ENCODE measurements at regions not wholly inside any gene's neighbourhood (a gene's known extent, or its start where the extent isn't known, plus 50 kb on each side); places are given as distances from the start of the nearest gene placed in this dataset.

DNA sequence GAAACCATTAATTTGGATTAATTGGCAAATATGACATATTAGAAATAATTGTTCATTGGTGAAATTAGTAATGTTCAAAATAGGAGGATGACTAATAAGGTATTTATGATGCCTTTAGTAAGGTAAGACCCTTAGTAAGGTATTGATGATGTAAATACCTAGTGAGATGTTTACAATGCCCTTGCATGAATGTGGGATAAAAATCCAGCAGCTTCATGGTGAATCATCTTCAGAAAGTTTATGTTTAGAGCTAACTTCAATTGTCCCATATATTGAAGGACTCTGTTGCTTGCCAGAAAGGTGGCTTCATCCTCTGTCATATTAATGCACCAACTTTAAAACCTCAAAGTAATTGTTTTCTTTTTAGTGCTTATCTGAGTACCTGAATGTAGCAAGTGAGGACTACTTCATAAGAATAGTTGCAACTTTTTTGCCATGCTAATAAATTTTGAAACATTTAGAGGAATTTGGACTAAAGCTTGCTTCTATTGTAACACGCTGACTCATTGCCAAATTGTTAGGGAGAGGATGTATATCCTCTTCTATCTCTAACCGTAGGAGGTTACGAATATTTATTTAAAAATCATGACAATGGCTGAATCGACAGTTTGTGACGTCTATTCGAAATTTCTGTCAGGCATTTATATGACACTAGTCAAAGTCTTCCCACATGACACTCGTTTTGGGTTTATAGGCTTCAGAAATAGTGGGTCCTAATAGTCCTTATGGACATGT is 174.1 kb upstream of the HS3ST1 start:
- DNase-seq (ENCODE audit: extremely low read depth, low read depth, low spot score), result no peak

DNA sequence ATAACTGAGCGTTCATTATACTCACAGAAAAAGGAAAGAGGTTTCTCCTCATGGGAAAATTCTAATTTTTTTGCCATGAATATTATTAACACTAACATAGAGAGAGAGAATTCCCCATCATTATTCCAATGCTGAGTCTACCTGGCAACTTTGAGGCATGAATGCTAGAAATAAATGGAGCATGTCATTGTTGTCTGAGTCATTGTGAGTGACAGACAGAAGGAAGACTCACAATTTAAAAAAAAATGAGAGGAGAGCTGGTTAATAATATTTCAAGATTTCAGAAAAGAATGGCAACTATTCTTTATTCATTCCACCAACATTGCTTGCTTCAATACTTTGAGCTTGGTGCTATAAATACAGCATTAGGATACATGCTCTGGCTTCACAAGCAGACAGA is 170.4 kb upstream of the HS3ST1 start:
- no peak for DNase-seq (ENCODE audit: extremely low read depth, low read depth, low spot score)

DNA sequence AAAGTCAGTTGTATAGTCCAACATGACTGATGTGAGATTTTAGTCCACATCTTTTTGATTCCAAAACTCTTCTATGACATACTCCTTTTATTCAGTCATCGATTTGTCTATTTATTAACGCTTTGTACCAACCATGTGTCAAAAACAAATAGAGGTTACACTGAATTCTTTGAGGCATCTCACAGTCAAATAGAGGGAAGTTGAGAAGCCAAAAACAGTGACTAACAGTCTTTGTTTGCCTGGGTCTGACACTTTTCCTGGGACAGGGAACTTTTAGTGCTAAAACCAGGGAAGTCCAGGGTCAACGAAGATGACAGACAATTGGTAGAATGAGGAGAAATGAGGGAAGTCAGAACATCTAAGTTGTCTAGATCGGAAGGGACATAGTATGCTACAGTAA is 169.9 kb upstream of the HS3ST1 start:
- DNase-seq (ENCODE audit: extremely low read depth, low read depth, low spot score), result no peak

DNA sequence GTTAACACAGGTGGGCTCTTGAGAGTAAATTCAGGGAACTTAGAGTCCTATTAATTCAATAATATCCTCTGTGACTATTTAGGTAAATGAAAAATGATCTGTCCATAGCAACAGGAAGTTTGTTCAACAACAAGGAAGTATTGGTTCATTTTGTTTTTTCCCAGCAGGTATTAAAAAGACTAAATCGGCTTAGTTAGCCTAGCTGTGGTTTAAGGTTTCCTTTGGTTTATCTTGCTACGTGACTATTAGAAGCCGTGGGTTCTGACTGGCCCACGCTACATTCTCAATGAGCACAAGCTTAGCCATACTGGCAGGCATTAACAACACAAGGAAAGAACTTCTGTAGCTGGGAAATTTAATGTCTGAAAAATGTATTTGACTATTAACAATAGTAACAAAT is 168.8 kb upstream of the HS3ST1 start:
- no peak for DNase-seq (ENCODE audit: extremely low read depth, low read depth, low spot score)

DNA sequence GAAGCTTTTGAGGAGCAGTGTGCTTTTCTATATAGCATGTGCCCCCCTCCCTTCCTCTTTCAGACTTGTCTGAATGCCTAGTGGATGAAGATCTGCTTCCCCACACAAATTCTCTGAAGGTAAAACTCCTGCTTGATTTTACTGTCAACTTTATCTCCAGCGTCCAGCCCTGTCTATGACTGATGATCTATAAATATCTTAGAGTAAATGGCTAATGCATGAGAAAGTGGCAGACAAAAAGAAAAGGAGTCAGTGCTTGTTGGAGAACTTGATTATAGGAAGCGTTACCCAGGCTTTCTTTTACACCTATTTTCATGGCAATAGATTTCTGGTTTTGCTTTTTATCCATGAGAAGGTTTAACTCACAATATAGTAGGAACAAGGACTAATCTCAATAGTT is 168.3 kb upstream of the HS3ST1 start:
- DNase-seq (ENCODE audit: extremely low read depth, low read depth, low spot score), result no peak

DNA sequence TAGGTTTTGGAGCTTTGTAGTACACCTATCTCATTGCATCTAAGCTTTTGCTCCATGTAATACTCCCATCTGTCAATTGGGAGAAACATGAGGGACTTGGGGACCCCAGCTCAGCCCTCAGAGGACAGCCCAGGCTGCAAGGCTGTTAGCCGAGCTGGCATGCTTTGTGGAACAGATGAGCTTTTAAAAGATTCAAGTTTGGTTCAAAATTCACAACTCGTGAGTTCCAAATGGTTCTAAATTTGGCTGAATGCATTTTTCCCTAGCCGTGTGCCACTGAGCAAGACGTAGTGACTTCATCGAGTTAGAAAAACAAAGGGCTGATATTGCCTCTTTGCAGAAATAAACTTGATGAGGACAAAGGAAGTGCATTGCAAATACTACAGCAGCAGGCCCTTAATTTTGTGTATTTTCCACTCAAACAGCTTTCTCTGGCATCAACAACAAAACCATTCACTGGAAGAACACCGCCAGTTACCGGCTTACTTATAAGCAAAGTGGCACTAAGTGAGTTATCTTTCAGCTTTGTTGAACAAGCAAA is 165.0 kb upstream of the HS3ST1 start:
- DNase-seq (ENCODE audit: extremely low read depth, low read depth, low spot score), result no peak

DNA sequence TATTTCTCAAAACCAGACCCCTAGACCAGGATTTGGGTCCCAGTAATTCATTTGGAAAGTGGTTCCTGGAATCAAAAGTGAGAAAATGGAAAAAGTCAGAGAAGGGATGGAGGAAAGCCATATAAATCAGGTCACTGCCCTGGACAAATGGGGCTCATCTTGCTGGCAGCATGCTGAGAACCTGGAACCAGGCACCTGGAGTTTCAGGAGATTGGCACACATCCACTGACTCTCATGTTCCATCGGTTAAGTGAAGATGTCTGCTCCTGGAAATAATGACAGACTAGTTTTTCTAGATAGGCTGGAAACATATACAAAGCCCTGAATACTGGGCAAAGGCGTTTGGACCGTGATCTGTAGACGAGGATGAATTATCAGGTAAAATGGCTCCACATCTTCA is 163.6 kb upstream of the HS3ST1 start:
- DNase-seq (ENCODE audit: extremely low read depth, low read depth, low spot score), result no peak

DNA sequence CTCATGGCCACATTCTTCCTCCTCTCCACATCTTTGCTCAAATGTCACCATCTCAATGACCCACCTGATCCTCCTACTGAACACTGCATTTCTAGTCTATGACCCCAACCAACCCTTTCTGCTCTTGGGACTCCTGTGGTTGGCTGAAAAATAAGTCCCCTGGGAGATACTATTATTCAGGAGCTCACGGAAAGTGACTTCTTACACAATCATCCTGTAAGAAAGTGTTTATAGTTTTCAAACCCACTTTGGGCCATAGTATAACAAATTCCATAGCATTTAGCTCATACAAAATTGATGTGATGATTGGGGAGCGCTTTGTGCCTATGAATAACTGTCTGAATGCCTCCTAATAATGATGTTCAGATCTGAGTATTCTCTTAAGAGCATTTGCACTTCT is 161.4 kb upstream of the HS3ST1 start:
- DNase-seq (ENCODE audit: extremely low read depth, low read depth, low spot score), result no peak

DNA sequence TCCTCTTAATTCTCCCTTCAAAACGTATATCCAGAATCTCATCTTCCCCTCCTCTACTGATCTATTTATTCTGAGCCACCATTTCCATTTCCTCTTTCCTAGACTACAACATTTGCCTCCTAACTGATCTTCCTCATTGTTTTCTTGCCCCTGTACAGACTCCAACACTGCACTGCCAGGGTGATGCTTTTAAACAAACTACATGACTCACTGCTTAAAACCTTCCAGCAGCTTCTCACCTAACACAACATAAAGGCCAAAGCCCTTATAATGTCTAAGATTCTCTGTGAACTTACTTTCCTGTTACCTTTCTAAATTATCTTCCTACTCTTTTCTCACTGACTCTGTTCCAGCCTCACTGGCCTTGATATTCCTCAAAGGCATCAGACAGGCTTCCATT is 161.0 kb upstream of the HS3ST1 start:
- no peak for DNase-seq (ENCODE audit: extremely low read depth, low read depth, low spot score)

DNA sequence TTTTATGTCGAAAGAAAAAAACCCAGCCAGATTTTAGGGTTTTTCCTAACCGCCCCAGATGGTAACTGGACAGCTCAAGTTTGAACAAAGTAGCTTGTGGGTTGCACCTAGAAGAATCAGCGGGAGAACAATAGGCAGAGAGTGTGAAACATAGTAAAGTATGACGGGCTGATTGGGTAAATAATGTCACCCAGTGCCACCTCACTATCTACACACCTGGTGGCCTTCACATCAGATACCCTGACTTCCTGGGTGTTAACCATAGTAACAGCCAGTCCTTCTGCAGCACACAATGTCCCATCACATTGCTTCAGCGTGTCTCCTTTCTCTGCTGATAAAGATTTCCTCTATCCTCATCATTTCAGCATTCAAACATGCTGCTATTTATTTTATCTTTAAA is 159.1 kb upstream of the HS3ST1 start:
- no peak for DNase-seq (ENCODE audit: extremely low read depth, low read depth, low spot score)

DNA sequence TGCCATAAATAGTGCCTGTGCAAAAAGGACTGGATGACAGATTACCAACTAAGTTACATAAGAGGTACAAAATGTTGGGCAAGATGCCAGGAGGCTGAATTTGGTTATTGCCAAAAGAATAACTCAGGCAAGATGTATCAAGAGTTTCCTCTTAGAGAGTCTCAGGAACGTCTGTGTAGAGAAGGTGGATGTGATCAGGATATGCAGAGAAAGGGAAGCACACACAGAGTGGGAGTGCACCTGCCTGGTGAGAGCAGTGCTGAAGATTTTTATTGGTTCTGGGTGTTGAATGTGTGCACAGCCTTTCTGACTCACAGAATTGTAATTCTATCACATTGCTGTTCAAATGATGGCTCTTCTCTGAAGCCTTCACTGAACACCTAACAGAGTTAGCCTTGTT is 156.8 kb upstream of the HS3ST1 start:
- no peak for DNase-seq (ENCODE audit: extremely low read depth, low read depth, low spot score)

DNA sequence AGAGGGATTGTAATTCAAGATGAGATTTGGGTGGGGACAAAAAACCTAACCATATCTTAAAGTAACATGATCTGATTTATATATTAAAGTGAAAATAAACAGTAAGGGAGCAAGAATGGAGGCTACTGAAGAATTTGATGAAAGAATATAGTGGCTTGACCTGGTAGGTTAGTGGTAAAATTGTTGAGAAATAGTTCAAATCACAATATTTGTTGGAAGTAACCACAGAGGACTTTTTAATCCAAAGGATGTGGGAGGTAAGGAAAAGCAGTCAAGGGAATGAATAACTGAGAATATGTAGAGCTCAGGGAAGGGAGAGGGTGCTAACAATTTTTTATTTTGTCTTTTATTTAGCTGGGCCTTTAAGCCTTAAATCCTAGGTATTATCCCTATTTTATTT is 139.8 kb upstream of the HS3ST1 start:
- no peak for DNase-seq (ENCODE audit: extremely low read depth, low read depth, low spot score)

DNA sequence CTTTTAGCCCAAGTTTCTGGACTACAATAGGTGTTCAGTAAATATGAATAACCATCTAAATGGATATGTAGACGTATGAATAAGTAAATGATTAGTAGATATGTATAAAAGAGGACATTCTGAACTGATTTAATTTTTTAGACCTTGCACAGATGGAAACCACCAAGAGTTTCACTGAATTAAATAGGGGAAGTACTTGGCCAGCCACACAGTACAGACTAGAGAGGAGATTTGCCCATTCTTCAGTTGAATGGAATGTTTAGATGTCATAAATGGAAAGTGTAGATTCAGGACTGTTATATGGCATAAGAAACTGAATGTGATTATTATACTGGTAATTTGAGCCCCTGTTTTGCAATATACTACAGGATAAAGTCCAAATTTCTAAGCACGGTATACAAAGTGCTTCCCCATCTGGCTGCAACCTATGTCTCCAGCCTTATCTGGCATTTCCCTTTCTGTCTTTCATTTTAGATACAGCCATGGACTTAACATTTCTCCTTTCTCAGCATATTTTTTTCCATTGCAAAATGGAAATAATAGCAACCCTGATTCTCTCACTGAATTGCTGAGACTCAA is 137.8 kb upstream of the HS3ST1 start:
- DNase-seq (ENCODE audit: extremely low read depth, low read depth, low spot score), result no peak

DNA sequence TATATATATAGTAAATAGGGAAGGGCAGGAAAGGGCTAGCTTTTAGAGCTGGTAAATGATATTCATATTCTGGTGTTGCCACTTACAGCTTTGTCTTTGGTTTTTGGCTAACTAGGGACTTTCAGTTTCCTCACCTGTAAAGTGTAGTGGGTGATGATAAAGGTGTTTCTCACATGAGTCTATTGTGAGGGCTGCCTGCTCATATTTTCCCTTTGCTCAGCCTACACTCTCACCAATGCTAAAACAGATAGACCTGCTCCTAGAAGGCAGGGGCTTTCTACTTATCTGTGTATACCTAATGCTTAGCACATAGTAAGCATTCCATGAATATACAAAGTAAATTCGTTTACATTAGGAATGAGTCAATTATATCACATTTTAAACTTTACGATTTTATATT is 137.2 kb upstream of the HS3ST1 start:
- DNase-seq (ENCODE audit: extremely low read depth, low read depth, low spot score), result no peak

DNA sequence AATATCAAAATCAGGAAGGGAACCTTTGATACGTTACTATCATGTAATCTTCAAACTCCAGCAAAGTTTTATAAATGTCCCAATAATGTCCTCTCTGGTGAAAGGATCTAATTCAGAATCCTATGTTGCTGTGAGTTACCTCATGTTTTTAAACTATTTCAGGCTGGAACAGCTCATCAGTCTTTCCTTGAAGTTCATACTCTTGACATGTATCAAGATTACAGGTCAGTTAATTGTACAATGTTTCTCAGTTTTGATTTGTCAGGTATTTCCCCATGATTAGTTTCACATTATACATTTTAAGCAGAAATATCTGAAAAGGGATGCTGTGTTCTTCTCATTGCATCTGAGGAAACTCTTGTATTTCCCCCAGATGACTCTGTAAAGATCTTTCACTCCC is 136.5 kb upstream of the HS3ST1 start:
- DNase-seq (ENCODE audit: extremely low read depth, low read depth, low spot score), result no peak

DNA sequence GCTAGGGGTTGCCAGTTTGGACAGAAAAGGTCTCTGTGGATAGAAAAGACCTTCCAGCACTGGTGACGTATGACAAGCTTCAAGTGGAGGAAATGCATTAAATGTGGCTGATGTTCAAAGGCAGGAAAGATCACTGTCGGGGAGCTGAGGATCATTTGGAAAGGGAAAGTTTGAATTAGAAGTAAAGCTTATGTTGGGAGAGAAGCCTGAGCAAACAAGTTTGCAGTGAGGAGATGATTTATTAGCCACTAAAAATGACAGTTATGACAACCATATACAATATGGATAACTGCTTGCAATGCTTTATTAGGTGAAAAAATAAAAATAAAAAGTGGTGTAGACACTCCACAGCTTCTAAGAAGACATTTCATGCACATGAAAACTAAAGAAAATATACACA is 135.3 kb upstream of the HS3ST1 start:
- DNase-seq (ENCODE audit: extremely low read depth, low read depth, low spot score), result no peak

DNA sequence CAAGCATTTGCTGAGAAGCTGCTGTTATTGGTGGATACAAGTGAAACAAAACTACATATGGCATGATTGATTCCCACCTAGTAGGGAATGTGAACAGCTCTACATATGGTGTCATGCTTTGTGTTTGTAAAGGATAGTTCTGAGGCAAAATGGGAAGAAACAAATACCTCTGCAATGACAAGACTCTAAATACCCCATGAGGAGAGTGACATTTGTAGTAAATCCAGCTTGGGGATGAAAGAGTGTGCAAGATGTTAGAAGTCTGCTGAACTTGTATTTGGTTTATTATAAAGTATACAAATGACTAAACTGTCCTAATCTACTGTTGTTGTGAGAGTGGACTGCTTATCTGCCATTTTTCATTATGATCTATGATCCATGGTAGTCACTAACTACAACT is 120.8 kb upstream of the HS3ST1 start:
- no peak for DNase-seq (ENCODE audit: extremely low read depth, low read depth, low spot score)

DNA sequence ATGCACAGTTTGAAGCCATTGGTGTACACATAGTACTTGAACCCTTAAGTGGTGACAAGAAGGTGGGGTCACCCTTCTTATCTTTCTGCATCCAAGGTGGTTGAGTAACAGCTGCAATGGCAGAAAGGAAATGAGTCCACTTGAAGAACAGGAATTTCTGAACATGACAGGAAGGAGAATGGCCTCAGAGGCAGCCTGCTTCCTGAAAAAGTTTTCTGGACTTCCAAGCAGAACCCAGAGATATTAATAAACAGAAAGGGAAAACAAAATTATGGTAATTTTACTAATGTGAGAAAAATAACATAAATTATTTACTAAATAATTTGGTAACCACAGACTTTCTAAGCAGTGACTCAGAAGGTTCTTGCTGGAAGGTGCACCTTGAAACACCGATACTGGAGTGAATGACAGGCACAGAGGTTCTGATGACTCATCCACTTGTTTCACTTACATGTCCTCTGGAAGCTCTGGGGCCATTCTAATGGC is 119.9 kb upstream of the HS3ST1 start:
- peak; percentile 62 for DNase-seq (ENCODE audit: extremely low read depth, low read depth, low spot score)

DNA sequence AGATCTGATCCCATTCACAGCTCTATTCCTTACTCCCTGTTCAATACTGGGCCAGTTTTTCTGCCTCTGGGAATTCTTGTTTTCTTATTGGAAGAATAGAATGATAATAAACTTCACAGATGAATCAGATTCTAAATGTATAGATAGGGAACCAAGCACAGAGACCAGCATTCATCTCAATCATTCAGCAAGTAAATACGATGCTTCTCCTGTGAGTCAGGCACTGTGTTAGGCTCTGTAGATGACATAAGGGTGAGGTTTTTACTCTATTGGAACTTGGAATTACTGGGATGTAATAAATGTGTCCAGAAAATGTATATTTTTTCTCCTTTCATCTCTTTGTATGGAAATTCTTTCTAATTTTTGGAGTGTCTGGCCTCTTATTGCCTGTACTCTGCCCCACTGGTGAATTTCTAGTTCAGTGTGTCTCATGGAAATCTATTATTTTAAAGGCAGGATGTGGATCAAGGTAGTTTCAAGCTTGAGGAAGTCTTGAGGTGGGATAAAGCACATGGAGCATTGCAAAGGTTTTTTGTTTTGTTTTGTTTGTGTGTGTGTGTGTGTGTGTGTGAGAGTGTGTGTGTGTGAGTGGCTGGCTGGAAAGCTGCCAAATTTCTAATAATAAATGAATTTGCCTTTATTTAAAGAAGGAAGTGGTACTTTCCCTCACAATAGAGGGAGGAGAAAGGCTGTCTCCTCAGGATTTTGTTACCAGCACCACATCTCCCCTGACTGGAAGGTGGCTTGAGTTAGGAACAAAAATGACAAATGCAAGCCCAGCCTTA is 117.9 kb upstream of the HS3ST1 start:
- peak; percentile 39 for DNase-seq (ENCODE audit: extremely low read depth, low read depth, low spot score)

DNA sequence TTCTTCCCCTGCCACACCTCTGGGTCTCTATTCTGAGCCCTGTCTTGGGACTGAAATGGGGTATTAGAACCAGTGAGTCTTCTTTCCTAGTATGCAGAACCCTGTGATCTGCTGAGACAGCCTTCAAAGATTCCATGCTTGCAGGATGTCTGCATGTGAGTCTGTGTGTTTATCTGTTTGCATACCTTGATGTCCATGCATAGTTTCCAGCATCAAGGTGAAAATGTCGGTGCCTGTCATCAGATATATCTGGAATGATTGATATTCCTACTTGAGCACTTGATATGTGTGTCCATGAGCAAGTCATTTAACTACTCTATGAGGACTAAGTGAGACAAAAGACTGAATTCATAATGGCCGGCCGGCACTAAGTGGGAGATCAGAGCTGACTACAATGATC is 117.0 kb upstream of the HS3ST1 start:
- DNase-seq (ENCODE audit: extremely low read depth, low read depth, low spot score), result no peak

DNA sequence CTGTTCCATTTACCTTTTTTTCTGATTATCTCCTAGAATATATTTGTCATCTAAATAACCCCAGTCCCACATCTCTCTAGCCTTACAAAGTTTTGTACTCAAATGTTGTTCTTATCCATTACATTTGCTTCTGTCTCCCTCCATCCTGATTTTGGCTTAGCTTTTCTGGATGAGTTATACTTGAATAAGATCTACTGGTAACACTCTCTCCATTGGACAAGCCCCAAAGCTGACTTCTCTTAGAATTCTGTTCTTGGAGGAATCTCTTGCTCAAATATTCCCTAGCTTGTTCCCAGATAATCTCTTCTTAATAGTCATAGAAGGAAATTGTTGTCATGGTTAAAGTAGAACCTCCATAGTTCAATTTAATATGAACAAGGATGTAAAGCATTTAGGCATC is 115.5 kb upstream of the HS3ST1 start:
- DNase-seq (ENCODE audit: extremely low read depth, low read depth, low spot score), result no peak

DNA sequence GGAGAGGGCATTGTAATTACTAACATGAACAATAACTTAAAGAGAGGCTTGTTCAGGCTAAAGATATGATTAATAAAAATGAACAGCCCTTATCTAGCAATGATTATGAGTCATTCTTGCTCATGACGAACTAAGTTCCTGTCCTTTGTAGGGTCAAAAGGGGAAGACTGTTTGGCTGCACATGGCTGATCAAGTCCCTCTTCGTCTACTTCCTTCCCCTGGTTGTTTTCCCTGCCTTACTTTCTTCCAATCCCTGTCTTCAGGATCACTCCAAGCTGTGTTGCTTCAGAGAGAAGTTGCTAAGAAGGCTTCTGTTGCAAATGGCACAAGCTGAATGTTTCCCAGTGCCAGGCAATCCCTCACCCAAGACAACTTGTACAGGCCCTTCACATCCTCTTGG is 115.0 kb upstream of the HS3ST1 start:
- peak; percentile 82 for DNase-seq (ENCODE audit: extremely low read depth, low read depth, low spot score)
